ENCODE measurements at regions not wholly inside any gene's neighbourhood (a gene's known extent, or its start where the extent isn't known, plus 50 kb on each side); places are given as distances from the start of the nearest gene placed in this dataset.

DNA sequence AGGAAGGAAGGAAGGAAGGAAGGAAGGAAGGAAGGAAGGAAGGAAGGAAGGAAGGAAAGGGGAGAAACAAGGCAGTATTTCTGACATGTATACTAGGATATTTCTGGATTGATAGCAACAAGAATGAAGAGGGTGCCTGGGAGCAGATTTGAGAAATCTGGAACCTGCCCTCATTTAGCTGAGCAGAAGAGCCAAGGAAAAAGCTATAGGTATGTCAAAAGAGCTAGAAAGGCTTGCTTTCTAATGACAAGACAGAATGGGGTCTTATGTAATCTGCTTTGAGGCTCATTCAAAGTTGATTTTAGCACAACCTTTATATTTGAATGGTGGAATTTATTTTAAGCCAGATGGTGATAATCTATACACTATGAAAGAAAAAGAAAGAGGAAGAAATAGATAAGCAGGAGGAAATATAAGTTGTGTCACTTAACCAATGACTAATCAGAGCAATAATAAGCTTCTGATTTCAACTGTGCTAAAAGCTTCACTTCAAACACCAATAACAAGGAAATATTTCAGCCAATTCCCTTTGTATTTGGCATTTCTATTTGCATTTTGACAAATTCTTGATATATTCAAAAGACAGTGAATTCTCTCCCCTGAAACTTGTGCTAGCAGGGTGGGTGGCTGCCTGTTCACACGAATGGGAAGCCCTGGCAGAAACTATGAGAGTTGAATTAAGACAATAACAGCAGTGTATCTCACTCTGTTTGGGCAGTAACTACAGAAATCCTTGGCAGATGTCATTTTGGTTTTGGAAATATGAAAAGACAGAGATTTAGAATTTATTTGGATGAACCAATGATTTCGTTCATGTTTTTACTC lies 76.3 kb upstream of the FLRT2 start:
- TF ChIP-seq CTCF (IDR thresholded peaks at IDR 0.05) (no peak), TCF7L2 (IDR thresholded peaks at IDR 0.05; ENCODE audit: low read depth, low read length) (no peak), POLR2AphosphoS5 (IDR thresholded peaks at IDR 0.05; ENCODE audit: low read depth, low read length) (no peak), SIN3A (IDR thresholded peaks at IDR 0.05; ENCODE audit: borderline replicate concordance, insufficient read depth, low read depth, low read length) (no peak), REST (IDR thresholded peaks at IDR 0.05; ENCODE audit: insufficient read depth in 1 of 2, low read depth in 2 of 2, low read length in 1 of 2) (no peak)
